Ascending aorta (tissue), 2 donors: ENCODE measurements at regions not wholly inside any gene's neighbourhood (a gene's known extent, or its start where the extent isn't known, plus 50 kb on each side); places are given as distances from the start of the nearest gene placed in this dataset.
"Not testable (repeated sequence)": the region's sequence is repeated elsewhere in the genome, so short reads cannot be mapped to it uniquely, and the experiment has no call there.

Source experiments
- DNase-seq, 2 donors: peaks; one replicate each; pipeline ENCODE4 v3.0.0-alpha.2; 2019; ENCODE audit warnings: low spot score in 2 of 2
- H3K27ac ChIP-seq, 2 donors: fragments of 200-600 bp; sonication (generic); one replicate each; pipeline ENCODE4 v1.5.1; 2016 to 2017; ENCODE audit warnings: mild to moderate bottlenecking in 1 of 2
- H3K27me3 ChIP-seq: fragments of 200-600 bp; sonication (generic); one replicate; pipeline ENCODE4 v1.5.1; 2017
- H3K36me3 ChIP-seq, 2 donors: fragments of 200-600 bp; sonication (generic); one replicate each; pipeline ENCODE4 v1.5.1; 2016
- H3K4me1 ChIP-seq, 2 donors: fragments of 200-600 bp; sonication (generic); one replicate each; pipeline ENCODE4 v1.5.1; 2016 to 2017; ENCODE audit warnings: mild to moderate bottlenecking in 1 of 2
- H3K4me3 ChIP-seq, 2 donors: fragments of 200-600 bp; sonication (generic); one replicate each; pipeline ENCODE4 v1.5.1; 2016 to 2017; ENCODE audit warnings: mild to moderate bottlenecking in 1 of 2
- H3K9me3 ChIP-seq, 2 donors: fragments of 200-600 bp; sonication (generic); one replicate each; pipeline ENCODE4 v1.5.1; 2016
- CTCF ChIP-seq, 3 experiments: fragments of 200-600 bp in 2 of 3; fragments of 450-650 bp in 1 of 3; sonication (generic) in 2 of 3; IDR thresholded peaks; one replicate each; pipeline ENCODE4 v1.5.1; 2016 to 2019; ENCODE audit warnings: antibody characterized with exemption in 3 of 3, mild to moderate bottlenecking in 1 of 3, moderate library complexity in 1 of 3
- intact Hi-C: fragments of 100-400 bp; cut with DNase I; formaldehyde crosslinking; loops from one replicate; pipeline ENCODE4 v1.15.1; 2023

DNA sequence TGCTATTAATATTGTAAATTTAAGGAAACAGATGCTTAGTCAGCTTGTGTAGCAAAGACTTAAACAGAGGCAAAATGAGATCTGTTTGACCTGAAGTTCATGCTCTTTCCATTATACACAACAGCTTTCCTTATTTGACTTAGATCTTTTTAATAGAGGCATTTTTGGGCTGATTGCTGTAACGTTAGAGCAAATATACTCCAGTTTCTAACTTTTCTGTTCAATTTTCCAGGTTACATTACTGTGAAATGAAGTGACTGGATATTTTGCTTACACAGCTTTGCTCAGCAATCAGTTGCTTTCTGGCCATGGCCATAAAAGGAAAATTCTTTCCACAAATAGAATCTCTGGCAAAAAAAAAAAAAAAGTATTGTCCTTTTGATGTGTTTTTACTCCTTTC is 146.2 kb downstream of the PCDH7 start:
- no peak for TF ChIP-seq CTCF (IDR thresholded peaks at IDR 0.05)
- H3K9me3 ChIP-seq, result no peaks in the 10 kb centered on the region
- H3K4me3 ChIP-seq, result peak overlapping the region; percentile 20 to 41
- H3K36me3 ChIP-seq, result no peaks in the 10 kb centered on the region
- no peaks in the 10 kb centered on the region for H3K27me3 ChIP-seq
- intact Hi-C loops, result loop anchor here (5.0 kb wide), 1 partner anchor 144 kb away; the partner anchor contains the start of gene PCDH7
- H3K4me1 ChIP-seq, result peaks cover 11 to 27% of the 10 kb centered on the region in 2 donors
- no peak for DNase-seq
- peak overlapping the region; percentile 71 to 81 for H3K27ac ChIP-seq

DNA sequence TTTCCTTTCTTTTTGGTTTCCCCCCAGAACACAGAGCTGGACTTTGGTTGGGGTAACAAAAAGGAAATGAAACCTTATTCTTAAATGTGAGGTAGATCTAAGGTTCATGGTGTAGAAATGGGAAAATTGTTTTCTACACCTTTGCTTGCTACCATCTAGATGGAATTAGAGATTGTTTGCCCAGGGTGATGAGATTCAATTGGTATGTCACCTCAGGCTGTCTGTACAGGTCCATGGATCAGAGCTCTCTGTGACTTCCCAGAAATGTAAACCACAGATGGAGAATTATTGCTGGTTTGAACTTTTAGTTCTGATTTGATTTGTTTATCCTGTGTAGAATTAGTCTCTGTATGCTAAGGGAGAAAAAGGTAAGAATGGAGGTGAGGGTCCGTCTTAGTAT is 146.7 kb downstream of the PCDH7 start:
- Histone ChIP-seq H3K4me1 (peaks cover 11 to 27% of the 10 kb centered on the region in 2 donors), H3K27me3 (no peaks in the 10 kb centered on the region), H3K9me3 (no peaks in the 10 kb centered on the region), H3K4me3 (peak overlapping the region; percentile 20 to 41), H3K27ac (peak overlapping the region; percentile 71 to 81), H3K36me3 (no peaks in the 10 kb centered on the region)
- DNase-seq, result no peak
- intact Hi-C loops, result loop anchor here (5.0 kb wide), 1 partner anchor 145 kb away; the partner anchor contains the start of gene PCDH7
- no peak for TF ChIP-seq CTCF (IDR thresholded peaks at IDR 0.05)

DNA sequence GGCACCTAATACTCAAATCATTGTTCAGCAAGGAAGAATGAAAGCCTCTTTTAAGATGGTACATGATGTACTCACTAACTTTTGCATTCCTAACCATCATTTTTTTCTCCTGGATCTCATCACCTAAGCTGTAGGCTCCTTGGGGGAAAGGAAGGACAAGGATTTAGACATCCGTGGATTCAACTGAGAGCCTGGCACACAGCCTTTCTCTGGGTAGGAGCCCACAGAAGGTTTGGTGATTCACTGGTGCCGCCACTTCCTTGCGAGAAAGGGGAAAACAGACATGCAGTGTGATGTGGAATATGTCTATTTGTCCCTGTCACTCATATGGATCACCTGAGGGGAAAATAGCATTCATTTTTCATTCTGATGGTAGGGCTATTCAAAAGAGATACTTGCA is 147.3 kb downstream of the PCDH7 start:
- peaks cover 11 to 27% of the 10 kb centered on the region in 2 donors for H3K4me1 ChIP-seq
- H3K27me3 ChIP-seq, result no peaks in the 10 kb centered on the region
- no peaks in the 10 kb centered on the region for H3K9me3 ChIP-seq
- peak in 1 of 2 donors; percentile 74 for DNase-seq
- no peak for TF ChIP-seq CTCF (IDR thresholded peaks at IDR 0.05)
- H3K4me3 ChIP-seq, result peak overlapping the region; percentile 20 to 41
- H3K36me3 ChIP-seq, result no peaks in the 10 kb centered on the region
- intact Hi-C loops, result loop anchor here (5.0 kb wide), 1 partner anchor 145 kb away; the partner anchor contains the start of gene PCDH7
- H3K27ac ChIP-seq, result peak overlapping the region; percentile 71 to 81

DNA sequence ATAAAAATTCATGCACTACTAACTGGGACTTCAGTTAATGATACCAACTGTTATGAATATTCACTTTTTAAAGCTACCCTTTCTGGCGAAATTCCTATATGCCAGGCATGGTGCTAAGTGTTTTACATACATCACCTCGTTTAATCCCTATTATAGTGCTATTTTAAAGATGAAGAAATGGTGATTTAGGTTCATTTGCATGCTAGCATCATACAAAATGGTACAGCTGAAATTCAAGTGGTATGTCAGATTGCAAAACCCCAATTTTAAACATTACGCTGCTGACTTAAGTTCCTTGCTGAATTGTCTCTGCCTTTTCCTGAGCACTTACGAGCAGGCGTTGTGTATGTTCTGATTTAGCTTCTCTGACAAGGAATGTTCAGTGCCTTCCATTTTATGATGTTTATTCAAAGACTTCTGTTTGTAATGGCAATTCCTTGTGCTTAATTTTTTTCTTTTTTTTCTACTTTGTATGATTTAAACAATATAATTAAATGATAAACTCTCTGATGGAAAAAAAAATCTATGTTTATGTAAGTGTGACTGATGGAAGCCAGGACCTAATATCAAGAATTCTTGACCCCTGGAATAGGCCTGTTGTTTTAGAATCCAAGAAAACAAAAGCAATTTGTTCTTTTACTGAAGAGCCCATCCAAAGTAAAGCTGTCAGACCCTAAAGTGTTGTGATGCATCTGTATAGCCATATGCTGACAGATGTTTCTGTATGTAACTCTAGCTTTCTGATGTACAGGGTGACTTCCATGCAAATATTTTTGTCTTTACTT is 148.1 kb downstream of the PCDH7 start:
- Histone ChIP-seq H3K9me3 (no peaks in the 10 kb centered on the region), H3K36me3 (no peaks in the 10 kb centered on the region), H3K4me3 (no peak overlapping the region), H3K27me3 (no peaks in the 10 kb centered on the region), H3K27ac (peak overlapping the region; percentile 71 to 81), H3K4me1 (peaks cover 10 to 27% of the 10 kb centered on the region in 2 donors)
- intact Hi-C loops, result loop anchor here (5.0 kb wide), 1 partner anchor 146 kb away; the partner anchor contains the start of gene PCDH7
- DNase-seq, result no peak
- no peak for TF ChIP-seq CTCF (IDR thresholded peaks at IDR 0.05)

- not testable (repeated sequence) for H3K9me3 ChIP-seq, H3K27me3 ChIP-seq, H3K4me3 ChIP-seq, H3K36me3 ChIP-seq, DNase-seq
- intact Hi-C loops, result loop anchor here (5.0 kb wide), 1 partner anchor 147 kb away; the partner anchor contains the start of gene PCDH7
- H3K27ac ChIP-seq, result peak overlapping the region; percentile 71 to 81
- H3K4me1 ChIP-seq, result peaks cover 7 to 23% of the 10 kb centered on the region in 2 donors
Observed at GRCh38 chr4:30869387-30869786, 149.2 kb downstream of the PCDH7 start.

DNA sequence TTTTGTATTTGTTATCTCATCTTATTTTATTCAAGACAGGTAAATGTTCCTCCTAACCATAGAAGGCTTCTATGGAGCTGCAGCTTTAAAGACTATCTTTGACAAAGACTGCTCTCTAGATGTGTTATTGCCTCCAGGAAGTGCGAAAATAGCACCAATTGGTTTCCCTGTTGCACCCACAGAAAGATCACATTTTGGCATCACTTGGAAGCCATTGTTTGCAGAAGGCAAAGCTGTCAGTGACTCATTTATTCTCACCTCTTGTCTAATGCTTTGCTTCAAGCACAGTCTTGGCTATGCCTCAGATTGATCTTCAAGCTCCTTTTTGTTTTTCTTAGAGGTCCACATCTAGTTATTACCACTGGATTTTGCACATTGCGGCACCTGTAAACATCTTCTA is 150.3 kb downstream of the PCDH7 start:
- no peaks in the 10 kb centered on the region for H3K27me3 ChIP-seq
- intact Hi-C loops, result no loop called here
- no peak for TF ChIP-seq CTCF (IDR thresholded peaks at IDR 0.05)
- H3K36me3 ChIP-seq, result no peaks in the 10 kb centered on the region
- no peak for DNase-seq
- H3K9me3 ChIP-seq, result no peaks in the 10 kb centered on the region
- H3K27ac ChIP-seq, result peak overlapping the region; percentile 4 to 22
- H3K4me3 ChIP-seq, result no peak overlapping the region
- H3K4me1 ChIP-seq, result peaks cover 4 to 19% of the 10 kb centered on the region in 2 donors
